Lower leg skin (tissue), 3 donors: ENCODE measurements at regions not wholly inside any gene's neighbourhood (a gene's known extent, or its start where the extent isn't known, plus 50 kb on each side); places are given as distances from the start of the nearest gene placed in this dataset.

Source experiments
- CTCF ChIP-seq, 3 donors: fragments of 450-650 bp; IDR thresholded peaks; one replicate each; pipeline ENCODE4 v1.5.1; 2016; ENCODE audit warnings: antibody characterized with exemption in 3 of 3, mild to moderate bottlenecking in 3 of 3, moderate library complexity in 2 of 3
- POLR2A ChIP-seq, 2 donors: fragments of 450-650 bp; IDR thresholded peaks; one replicate each; pipeline ENCODE4 v1.6.1; 2016 to 2017; ENCODE audit warnings: antibody characterized with exemption in 2 of 2, mild to moderate bottlenecking in 1 of 2, moderate library complexity in 1 of 2

DNA sequence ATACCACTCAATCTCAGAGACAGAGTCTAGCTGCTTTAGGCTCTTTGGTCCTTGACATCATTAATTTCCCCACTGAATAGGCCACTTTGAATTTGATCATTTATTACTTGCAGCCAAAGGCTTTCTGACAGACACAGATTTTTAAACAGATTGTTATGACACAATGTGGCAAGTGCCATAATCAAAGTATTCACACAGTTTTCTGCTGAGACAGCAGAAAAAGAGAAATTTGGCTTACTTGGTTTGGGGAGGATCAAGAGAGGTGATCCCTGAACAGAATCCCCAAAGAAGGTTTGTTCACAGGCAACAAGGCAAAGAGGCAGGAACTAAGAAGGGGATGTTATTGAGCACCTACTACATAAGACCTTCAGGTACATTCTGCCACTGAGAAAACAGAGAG is 138.0 kb upstream of the TOP1 start:
- TF ChIP-seq CTCF (IDR thresholded peaks at IDR 0.05) (no peak), POLR2A (IDR thresholded peaks at IDR 0.05) (no peak)
